Liver (tissue), 8 donors: ENCODE measurements at regions not wholly inside any gene's neighbourhood (a gene's known extent, or its start where the extent isn't known, plus 50 kb on each side); places are given as distances from the start of the nearest gene placed in this dataset.

ENCODE experiments used
- DNase-seq: peaks from one replicate; pipeline ENCODE4 v3.0.0-alpha.2; 2017; ENCODE audit warnings: low spot score
- H3K27ac ChIP-seq, 2 donors: one replicate each; pipeline ENCODE4 v1.7.0; 2013; ENCODE audit warnings: inconsistent platforms in 2 of 2, low read length in 2 of 2, control low read depth in 1 of 2, low read depth in 1 of 2, mild to moderate bottlenecking in 1 of 2
- H3K27me3 ChIP-seq, 4 donors: one replicate each; pipeline versions ENCODE4 v1.6.1 to v1.7.0; 2013; ENCODE audit warnings: low read length in 3 of 4, inconsistent platforms in 1 of 4, mild to moderate bottlenecking in 1 of 4, moderate library complexity in 1 of 4; ENCODE audit not compliant: control insufficient read depth in 4 of 4, insufficient read depth in 4 of 4
- H3K36me3 ChIP-seq, 4 donors: one replicate each; pipeline versions ENCODE4 v1.6.1 to v1.7.0; 2013; ENCODE audit warnings: low read length in 3 of 4, mild to moderate bottlenecking in 3 of 4, low read depth in 1 of 4, moderate library complexity in 1 of 4; ENCODE audit not compliant: control insufficient read depth in 4 of 4, insufficient read depth in 3 of 4
- H3K4me1 ChIP-seq, 4 donors: one replicate each; pipeline versions ENCODE4 v1.6.1 to v1.7.0; 2013; ENCODE audit warnings: low read length in 3 of 4, mild to moderate bottlenecking in 3 of 4, moderate library complexity in 1 of 4; ENCODE audit not compliant: control insufficient read depth in 4 of 4, insufficient read depth in 4 of 4
- H3K4me3 ChIP-seq, 3 donors: one replicate each; pipeline versions ENCODE4 v1.6.1 to v1.7.0; 2013; ENCODE audit warnings: low read length in 3 of 3, control low read depth in 1 of 3, low read depth in 1 of 3, mild to moderate bottlenecking in 1 of 3
- H3K9ac ChIP-seq, 2 donors: one replicate each; pipeline ENCODE4 v1.7.0; 2013; ENCODE audit warnings: low read length in 2 of 2, mild to moderate bottlenecking in 2 of 2, moderate library complexity in 2 of 2, control low read depth in 1 of 2, low read depth in 1 of 2
- H3K9me3 ChIP-seq, 4 donors: one replicate each; pipeline versions ENCODE4 v1.6.1 to v1.7.0; 2013; ENCODE audit warnings: low read length in 3 of 4; ENCODE audit not compliant: control insufficient read depth in 4 of 4
- ATF3 ChIP-seq: IDR thresholded peaks from 2 replicates; pipeline ENCODE4 v1.6.1; 2016; ENCODE audit warnings: antibody characterized with exemption
- EGR1 ChIP-seq, 2 donors: IDR thresholded peaks; 2 replicates each; pipeline ENCODE4 v1.6.1; 2016 to 2018; ENCODE audit warnings: antibody characterized with exemption in 2 of 2, low read depth in 2 of 2
- FOXA1 ChIP-seq: IDR thresholded peaks from 2 replicates; pipeline ENCODE4 v1.6.1; 2016; ENCODE audit warnings: antibody characterized with exemption
- FOXA2 ChIP-seq: IDR thresholded peaks from 2 replicates; pipeline ENCODE4 v1.6.1; 2016; ENCODE audit warnings: antibody characterized with exemption
- GABPA ChIP-seq, 2 donors: IDR thresholded peaks in 1 of 2; conservative IDR thresholded peaks in 1 of 2; 2 replicates each; pipeline ENCODE4 v1.6.1; 2016; ENCODE audit warnings: antibody characterized with exemption in 2 of 2, mild to moderate bottlenecking in 1 of 2, moderate library complexity in 1 of 2
- HNF4A ChIP-seq, 2 donors: conservative IDR thresholded peaks; 2 replicates each; pipeline ENCODE4 v1.6.1; 2016; ENCODE audit warnings: antibody characterized with exemption in 2 of 2, mild to moderate bottlenecking in 2 of 2
- HNF4G ChIP-seq: IDR thresholded peaks from 2 replicates; pipeline ENCODE4 v1.6.1; 2016; ENCODE audit warnings: antibody characterized with exemption
- JUND ChIP-seq, 2 donors: IDR thresholded peaks; 2 replicates each; pipeline ENCODE4 v1.6.1; 2016; ENCODE audit warnings: antibody characterized with exemption in 2 of 2
- NR2F2 ChIP-seq: IDR thresholded peaks from 2 replicates; pipeline ENCODE4 v1.6.1; 2016; ENCODE audit warnings: antibody characterized with exemption
- RAD21 ChIP-seq, 2 donors: IDR thresholded peaks; 2 replicates each; pipeline ENCODE4 v1.6.1; 2016; ENCODE audit warnings: antibody characterized with exemption in 2 of 2, mild to moderate bottlenecking in 2 of 2
- RXRA ChIP-seq, 2 donors: IDR thresholded peaks; 2 replicates each; pipeline ENCODE4 v1.6.1; 2017 to 2018; ENCODE audit warnings: antibody characterized with exemption in 2 of 2, mild to moderate bottlenecking in 1 of 2
- SP1 ChIP-seq: IDR thresholded peaks from 2 replicates; pipeline ENCODE4 v1.6.1; 2018; ENCODE audit warnings: antibody characterized with exemption, mild to moderate bottlenecking
- TAF1 ChIP-seq: conservative IDR thresholded peaks from 2 replicates; pipeline ENCODE4 v1.6.1; 2016; ENCODE audit warnings: antibody characterized with exemption, mild to moderate bottlenecking
- YY1 ChIP-seq: IDR thresholded peaks from 2 replicates; pipeline ENCODE4 v1.6.1; 2016; ENCODE audit warnings: antibody characterized with exemption, mild to moderate bottlenecking
- WGBS: extraction: QIAGEN DNeasy Blood & Tissue Kit; methylation state at CpG from one replicate; pipeline ENCODE4 v1.1.7; 2013; 5-methylcytosine and 5-hydroxymethylcytosine counted together
- TF ChIP-seq, protein P1 (sequence below): IDR thresholded peaks from 2 replicates; pipeline ENCODE4 v1.6.1; 2016; ENCODE audit warnings: antibody characterized with exemption
- TF ChIP-seq, protein P2 (sequence below): fragments of 150-350 bp; IDR thresholded peaks from 2 replicates; pipeline ENCODE4 v1.5.1; 2017; ENCODE audit warnings: improper control_type of control experiment, low read depth, low read length; ENCODE audit not compliant: missing input control
- donor health status: healthy.
- donor health status: healthy.
- donor health status: healthy.
- donor health status: healthy.
- donor health status: healthy.

GRCh38 chr16:55955424-55955823 lies 80.3 kb upstream of the CES5A start:
- no peak for DNase-seq
- no peak overlapping the region for H3K9ac ChIP-seq
- H3K4me1 ChIP-seq = no peaks in the 10 kb centered on the region
- no peak overlapping the region for H3K4me3 ChIP-seq
- WGBS = 86% methylated on average over 4 of the region's 4 CpGs
- H3K27me3 ChIP-seq = no peaks in the 10 kb centered on the region
- H3K9me3 ChIP-seq = peaks cover 2 to 6% (median 5%) of the 10 kb centered on the region in 4 donors
- no peak for TF ChIP-seq TAF1
- TF ChIP-seq RXRA (IDR thresholded peaks at IDR 0.05) = no peak
- no peak for TF ChIP-seq JUND (IDR thresholded peaks at IDR 0.05)
- TF ChIP-seq FOXA1 = no peak
- TF ChIP-seq ATF3 = no peak
- TF ChIP-seq, protein P1, sequence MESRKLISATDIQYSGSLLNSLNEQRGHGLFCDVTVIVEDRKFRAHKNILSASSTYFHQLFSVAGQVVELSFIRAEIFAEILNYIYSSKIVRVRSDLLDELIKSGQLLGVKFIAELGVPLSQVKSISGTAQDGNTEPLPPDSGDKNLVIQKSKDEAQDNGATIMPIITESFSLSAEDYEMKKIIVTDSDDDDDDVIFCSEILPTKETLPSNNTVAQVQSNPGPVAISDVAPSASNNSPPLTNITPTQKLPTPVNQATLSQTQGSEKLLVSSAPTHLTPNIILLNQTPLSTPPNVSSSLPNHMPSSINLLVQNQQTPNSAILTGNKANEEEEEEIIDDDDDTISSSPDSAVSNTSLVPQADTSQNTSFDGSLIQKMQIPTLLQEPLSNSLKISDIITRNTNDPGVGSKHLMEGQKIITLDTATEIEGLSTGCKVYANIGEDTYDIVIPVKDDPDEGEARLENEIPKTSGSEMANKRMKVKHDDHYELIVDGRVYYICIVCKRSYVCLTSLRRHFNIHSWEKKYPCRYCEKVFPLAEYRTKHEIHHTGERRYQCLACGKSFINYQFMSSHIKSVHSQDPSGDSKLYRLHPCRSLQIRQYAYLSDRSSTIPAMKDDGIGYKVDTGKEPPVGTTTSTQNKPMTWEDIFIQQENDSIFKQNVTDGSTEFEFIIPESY = no peak
- no peak for TF ChIP-seq HNF4A (conservative IDR thresholded peaks at IDR 0.05)
- TF ChIP-seq, protein P2, sequence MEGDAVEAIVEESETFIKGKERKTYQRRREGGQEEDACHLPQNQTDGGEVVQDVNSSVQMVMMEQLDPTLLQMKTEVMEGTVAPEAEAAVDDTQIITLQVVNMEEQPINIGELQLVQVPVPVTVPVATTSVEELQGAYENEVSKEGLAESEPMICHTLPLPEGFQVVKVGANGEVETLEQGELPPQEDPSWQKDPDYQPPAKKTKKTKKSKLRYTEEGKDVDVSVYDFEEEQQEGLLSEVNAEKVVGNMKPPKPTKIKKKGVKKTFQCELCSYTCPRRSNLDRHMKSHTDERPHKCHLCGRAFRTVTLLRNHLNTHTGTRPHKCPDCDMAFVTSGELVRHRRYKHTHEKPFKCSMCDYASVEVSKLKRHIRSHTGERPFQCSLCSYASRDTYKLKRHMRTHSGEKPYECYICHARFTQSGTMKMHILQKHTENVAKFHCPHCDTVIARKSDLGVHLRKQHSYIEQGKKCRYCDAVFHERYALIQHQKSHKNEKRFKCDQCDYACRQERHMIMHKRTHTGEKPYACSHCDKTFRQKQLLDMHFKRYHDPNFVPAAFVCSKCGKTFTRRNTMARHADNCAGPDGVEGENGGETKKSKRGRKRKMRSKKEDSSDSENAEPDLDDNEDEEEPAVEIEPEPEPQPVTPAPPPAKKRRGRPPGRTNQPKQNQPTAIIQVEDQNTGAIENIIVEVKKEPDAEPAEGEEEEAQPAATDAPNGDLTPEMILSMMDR = no peak
- TF ChIP-seq SP1 = no peak
- TF ChIP-seq FOXA2 = no peak
- no peak for TF ChIP-seq EGR1 (IDR thresholded peaks at IDR 0.05; ENCODE audit: low read depth in 2 of 2)
- no peak for TF ChIP-seq RAD21 (IDR thresholded peaks at IDR 0.05)
- TF ChIP-seq HNF4G = no peak
- H3K36me3 ChIP-seq = no peaks in the 10 kb centered on the region
- H3K27ac ChIP-seq = no peak overlapping the region

DNA sequence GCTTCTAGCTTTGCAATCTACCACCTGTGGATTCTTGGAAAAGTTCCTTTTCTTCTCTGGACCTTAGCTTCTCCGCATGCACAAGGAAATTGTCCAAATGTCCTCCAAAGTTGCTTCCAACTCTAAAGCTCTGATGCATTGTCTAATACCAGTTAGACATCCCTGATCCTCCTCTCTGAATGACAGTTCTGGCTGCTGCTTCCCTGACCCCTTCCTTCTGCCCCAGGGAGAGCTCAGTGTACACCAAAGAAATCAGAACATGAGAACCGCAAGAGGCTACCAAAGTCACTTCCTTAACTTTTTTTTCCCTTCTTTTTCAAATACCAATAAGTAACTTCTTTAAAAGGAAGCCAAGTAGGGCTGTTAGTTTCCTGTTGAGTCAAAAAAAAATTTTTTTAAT lies 79.7 kb upstream of the CES5A start:
- Histone ChIP-seq H3K4me3 (no peak overlapping the region), H3K4me1 (no peaks in the 10 kb centered on the region), H3K27me3 (no peaks in the 10 kb centered on the region), H3K36me3 (no peaks in the 10 kb centered on the region), H3K9me3 (peaks cover 2 to 3% (median 2%) of the 10 kb centered on the region in 4 donors), H3K9ac (no peak overlapping the region), H3K27ac (no peak overlapping the region)
- DNase-seq = no peak
- 73% methylated on average over 2 of the region's 2 CpGs for WGBS
- no peak for TF ChIP-seq GABPA (IDR thresholded peaks at IDR 0.05 in 1 of 2, conservative IDR thresholded peaks at IDR 0.05 in 1 of 2)
- TF ChIP-seq, protein P1 = no peak
- TF ChIP-seq YY1 = no peak
- no peak for TF ChIP-seq NR2F2
